ENCODE measurements at regions not wholly inside any gene's neighbourhood (a gene's known extent, or its start where the extent isn't known, plus 50 kb on each side); places are given as distances from the start of the nearest gene placed in this dataset.

- Histone ChIP-seq H3K27ac (no peak overlapping the region), H3K27me3 (replicated peaks) (no peaks in the 10 kb centered on the region), H3K36me3 (replicated peaks) (no peaks in the 10 kb centered on the region), H3K4me3 (ENCODE audit: low read depth, low read length) (no peak overlapping the region)
- no peak for DNase-seq
- in situ Hi-C loops (cut with HindIII; ENCODE audit: low pct_ligation_motif_present, low sequenced_read_pairs) = no loop called here
- TF ChIP-seq CTCF (IDR thresholded peaks at IDR 0.05; ENCODE audit: low read depth, low read length, missing control alignments) = no peak
Observed at GRCh38 chr2:20530520-20530919, 83.6 kb downstream of the RHOB start.

- in situ Hi-C loops (cut with HindIII; ENCODE audit: low pct_ligation_motif_present, low sequenced_read_pairs) = no loop called here
- no peak for DNase-seq
Observed at GRCh38 chr2:20531633-20532262, 84.9 kb downstream of the RHOB start.

GRCh38 chr2:20532634-20533437 lies 86.0 kb downstream of the RHOB start:
- in situ Hi-C loops (cut with HindIII; ENCODE audit: low pct_ligation_motif_present, low sequenced_read_pairs) = no loop called here
- no peak overlapping the region for H3K27ac ChIP-seq
- TF ChIP-seq CTCF (IDR thresholded peaks at IDR 0.05; ENCODE audit: low read depth, low read length, missing control alignments) = no peak
- no peaks in the 10 kb centered on the region for H3K36me3 ChIP-seq (replicated peaks)
- no peak for DNase-seq
- H3K4me3 ChIP-seq (ENCODE audit: low read depth, low read length) = no peak overlapping the region
- H3K27me3 ChIP-seq (replicated peaks) = no peaks in the 10 kb centered on the region

More at GRCh38 chr2:20531633-20532262, 84.9 kb downstream of the RHOB start:
- no peak overlapping the region for H3K4me3 ChIP-seq (ENCODE audit: low read depth, low read length)
- H3K27ac ChIP-seq = no peak overlapping the region
- H3K27me3 ChIP-seq (replicated peaks) = no peaks in the 10 kb centered on the region
- no peaks in the 10 kb centered on the region for H3K36me3 ChIP-seq (replicated peaks)
- TF ChIP-seq CTCF (IDR thresholded peaks at IDR 0.05; ENCODE audit: low read depth, low read length, missing control alignments) = no peak

- H3K36me3 ChIP-seq (replicated peaks) = no peaks in the 10 kb centered on the region
- TF ChIP-seq CTCF (IDR thresholded peaks at IDR 0.05; ENCODE audit: low read depth, low read length, missing control alignments) = no peak
- H3K27ac ChIP-seq = no peak overlapping the region
- H3K4me3 ChIP-seq (ENCODE audit: low read depth, low read length) = no peak overlapping the region
- in situ Hi-C loops (cut with HindIII; ENCODE audit: low pct_ligation_motif_present, low sequenced_read_pairs) = no loop called here
- DNase-seq = no peak
- no peaks in the 10 kb centered on the region for H3K27me3 ChIP-seq (replicated peaks)
Observed at GRCh38 chr2:20533993-20534622, 87.2 kb downstream of the RHOB start.

- in situ Hi-C loops (cut with HindIII; ENCODE audit: low pct_ligation_motif_present, low sequenced_read_pairs) = no loop called here
- H3K36me3 ChIP-seq (replicated peaks) = no peaks in the 10 kb centered on the region
- TF ChIP-seq CTCF (IDR thresholded peaks at IDR 0.05; ENCODE audit: low read depth, low read length, missing control alignments) = no peak
- no peak overlapping the region for H3K27ac ChIP-seq
- DNase-seq = no peak
- H3K4me3 ChIP-seq (ENCODE audit: low read depth, low read length) = no peak overlapping the region
- no peaks in the 10 kb centered on the region for H3K27me3 ChIP-seq (replicated peaks)
Observed at GRCh38 chr2:20534913-20535801, 88.3 kb downstream of the RHOB start.
